HG02884 (cell line): ENCODE measurements at regions not wholly inside any gene's neighbourhood (a gene's known extent, or its start where the extent isn't known, plus 50 kb on each side); places are given as distances from the start of the nearest gene placed in this dataset.
"Not testable (repeated sequence)": the region's sequence is repeated elsewhere in the genome, so short reads cannot be mapped to it uniquely, and the experiment has no call there.

Source experiments
- ATAC-seq: cut with Tn5 transposase; IDR thresholded peaks from one replicate; pipeline ENCODE4 v1.9.1; 2021; ENCODE audit warnings: mild to moderate bottlenecking, moderate library complexity; ENCODE audit not compliant: unreplicated experiment

DNA sequence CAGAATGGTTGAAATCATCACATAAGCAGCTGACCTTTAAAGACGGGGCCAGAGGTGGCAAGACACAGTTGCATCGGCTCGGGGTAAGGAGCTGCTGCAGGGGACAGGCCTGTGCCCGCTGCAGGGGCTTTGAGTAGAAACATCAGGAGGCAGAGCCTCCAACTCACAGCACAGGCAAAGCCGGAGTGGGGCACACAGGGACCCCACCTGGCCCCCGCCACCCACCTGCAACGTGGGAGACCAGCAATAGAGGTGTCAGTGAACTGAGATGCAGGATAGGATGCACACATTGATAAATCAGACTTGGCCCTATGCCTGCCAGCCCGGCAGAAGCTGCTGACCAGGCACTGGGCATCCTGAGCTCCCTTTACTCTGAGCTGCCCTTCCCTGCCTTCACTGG, 257.2 kb downstream of the NPHP4 start:
- ATAC-seq: no peak

DNA sequence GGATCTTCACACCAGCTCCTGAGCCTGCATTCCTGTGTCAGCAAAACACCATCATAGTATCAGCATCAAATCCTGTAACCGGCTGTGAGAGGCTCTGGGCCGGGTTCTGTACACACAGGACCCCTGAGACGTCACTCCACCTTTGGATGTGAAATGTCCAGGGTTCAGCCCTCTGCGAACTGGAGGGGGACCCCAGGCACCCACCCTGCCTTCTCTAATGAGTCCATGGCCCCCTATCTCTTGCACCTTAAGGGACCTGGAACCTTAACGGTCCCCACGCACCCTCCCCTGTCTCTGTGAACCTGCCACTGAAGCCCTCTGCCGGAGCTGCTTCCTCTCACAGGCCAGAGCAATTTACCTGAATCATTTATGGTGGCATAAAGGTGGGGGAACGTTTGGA, 257.8 kb downstream of the NPHP4 start:
- ATAC-seq: no peak

DNA sequence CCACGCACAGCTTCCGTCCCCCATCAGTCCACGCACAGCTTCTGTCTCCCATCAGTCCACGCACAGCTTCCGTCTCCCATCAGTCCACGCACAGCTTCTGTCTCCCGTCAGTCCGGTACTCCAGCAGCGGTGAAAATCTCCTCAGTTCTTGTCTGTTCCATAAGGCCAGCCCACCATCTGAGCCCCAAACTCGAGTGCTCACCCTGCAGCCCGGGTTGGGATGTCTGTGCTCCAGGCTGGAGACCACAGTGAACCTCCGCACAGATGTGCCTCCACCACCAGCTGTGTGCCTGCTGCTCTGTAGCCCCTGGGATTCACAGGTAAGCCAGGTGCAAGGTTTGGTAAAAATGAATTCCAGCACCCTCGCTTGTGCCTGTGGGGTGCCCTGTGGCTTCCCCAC, 258.6 kb downstream of the NPHP4 start:
- no peak for ATAC-seq

DNA sequence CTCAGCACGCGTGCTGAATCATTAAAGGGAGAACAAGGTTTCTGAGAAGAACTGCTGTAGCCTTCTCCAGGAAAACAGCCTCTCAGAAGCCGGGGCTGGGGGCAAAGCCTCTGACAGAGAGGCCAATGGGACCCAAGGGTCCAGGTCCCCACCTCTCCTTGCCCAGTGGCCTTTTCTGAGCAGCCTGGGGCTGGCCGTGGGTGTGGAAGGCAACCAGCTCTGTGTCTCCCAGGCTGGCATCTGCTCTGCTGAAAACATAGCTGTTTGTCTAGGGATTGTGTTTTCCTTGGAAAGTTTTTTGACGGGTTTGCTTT, 261.2 kb downstream of the NPHP4 start:
- ATAC-seq: no peak

DNA sequence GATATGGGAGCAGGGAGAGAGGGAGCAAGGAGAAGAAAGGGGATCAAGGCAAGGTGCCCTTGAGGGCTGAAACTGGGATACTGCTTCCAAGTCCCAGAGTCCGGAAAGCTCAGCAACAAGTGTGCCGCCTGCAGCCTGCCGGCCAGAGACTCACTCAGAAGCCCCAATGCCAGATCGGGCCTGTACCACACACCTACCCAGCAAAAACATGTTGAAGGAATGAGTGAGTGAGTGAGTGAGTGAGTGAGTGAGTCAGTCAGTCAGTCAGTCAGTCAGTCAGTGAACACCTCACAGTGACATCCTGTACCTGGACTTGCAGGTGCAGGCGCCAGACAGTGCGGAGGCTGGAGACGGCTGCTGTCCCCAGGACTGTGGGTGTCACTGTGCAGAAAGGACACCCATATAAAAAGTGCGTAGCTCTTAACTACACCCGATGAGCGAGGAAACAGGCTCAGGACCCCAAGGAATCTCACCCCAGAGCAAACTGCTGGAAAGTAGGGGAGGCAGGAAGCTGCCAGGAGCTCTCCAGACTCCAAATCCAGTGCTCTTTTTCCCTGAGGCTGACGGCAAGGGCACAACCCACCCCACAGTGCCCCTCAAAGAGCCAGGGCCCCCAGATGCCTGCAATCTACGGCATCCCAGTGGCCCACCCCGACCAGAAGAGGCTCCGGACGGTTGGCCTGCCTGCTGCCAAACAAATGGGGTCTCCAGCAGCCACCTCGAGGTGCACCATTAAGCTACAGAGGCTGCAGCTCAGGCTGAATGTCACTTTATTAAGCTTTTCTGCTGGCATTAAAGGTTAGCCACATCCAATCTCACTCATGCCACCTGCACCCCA, 261.7 kb downstream of the NPHP4 start:
- ATAC-seq: no peak

DNA sequence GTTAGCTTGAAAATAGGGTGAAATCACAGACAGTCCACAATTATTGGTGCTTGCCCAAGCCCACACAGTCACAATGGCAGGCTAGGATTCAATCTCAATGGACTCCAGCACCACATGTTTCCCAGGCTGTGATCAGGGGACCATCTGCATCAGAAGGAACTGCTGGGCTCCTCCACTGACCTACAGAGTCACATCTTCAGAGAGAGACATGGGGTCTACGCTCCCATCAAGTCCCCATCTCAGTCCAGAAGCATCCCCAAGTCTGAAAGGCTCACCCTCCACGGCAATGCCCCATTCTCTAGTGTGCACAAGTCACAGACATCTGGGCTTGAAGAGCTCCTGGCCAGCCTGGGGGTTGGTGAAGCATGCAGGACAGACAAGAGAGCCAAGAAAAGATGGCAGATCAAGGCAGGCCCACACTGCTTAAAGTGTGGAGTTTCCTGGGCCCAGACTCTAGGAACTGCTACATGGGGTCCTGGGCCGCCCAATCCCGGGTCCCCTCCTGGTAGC, 262.5 kb downstream of the NPHP4 start:
- ATAC-seq: no peak

DNA sequence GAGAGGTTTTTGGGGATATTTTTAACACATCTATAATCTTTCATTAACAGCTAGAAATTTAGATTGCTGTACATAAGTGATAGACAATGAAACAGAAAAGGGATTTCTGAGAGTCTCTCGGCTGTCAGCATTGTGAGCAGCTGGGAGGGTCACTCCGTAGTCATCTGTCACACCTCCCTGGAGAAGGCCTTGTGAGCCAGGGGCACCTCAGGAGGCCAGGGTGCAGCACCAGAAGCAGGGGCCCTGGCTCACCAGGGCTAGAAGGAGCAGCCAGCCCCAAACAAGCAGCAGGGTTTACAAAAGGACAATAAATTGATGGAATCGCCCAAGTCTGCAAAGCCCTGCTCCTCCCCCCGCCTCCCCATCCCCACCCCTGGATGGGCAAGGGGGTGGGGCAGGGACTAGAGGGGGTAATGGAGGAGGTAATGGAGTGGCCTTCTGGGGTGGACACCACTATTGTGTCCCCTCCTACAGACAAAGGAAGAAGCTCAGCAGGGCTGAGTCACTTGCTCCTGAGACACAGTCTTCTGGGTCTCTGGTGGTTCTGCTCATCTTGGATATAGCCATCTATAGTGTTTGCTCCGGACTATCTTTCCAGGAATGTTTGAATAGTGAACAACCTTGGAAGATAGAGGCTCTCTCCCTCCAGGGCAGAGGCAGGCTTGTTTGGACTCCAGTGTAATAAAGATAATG, 263.4 kb downstream of the NPHP4 start:
- ATAC-seq: no peak

DNA sequence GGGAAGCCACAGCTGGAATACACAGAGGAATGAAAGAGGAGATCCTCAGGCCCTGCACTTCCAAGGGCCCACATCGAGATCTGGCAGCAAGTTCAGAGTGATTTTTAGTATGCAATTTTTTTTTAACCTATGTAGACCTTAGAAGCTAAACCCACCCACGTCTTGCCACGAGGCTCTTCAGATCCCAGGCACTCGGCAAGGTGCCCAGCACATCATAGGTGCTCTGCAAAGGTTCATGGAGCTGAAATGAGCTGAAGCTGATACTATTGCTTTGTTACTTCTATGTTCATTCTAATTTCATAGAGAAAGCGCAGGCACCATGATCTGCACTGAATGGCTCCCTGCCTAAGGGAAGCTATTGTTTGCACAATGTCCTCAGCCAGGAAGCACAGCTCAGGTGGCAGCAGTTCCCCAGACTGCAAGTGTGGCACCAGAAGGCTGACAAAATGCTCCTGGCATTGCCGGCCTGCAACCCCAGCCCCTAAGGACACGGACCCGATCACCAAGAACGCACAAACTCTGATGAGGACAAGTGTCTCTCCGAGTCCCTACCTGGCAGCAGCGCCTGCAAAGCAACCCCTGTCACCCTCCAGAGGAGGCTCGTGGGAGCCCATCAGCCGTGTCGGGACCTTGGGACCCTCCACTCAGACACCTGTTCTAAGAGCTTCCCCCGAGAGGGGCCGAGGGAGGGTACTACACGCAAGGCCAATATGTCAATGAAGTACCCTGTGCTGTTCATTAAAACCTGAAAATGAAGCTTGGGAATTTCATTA, 264.2 kb downstream of the NPHP4 start:
- ATAC-seq: no peak

DNA sequence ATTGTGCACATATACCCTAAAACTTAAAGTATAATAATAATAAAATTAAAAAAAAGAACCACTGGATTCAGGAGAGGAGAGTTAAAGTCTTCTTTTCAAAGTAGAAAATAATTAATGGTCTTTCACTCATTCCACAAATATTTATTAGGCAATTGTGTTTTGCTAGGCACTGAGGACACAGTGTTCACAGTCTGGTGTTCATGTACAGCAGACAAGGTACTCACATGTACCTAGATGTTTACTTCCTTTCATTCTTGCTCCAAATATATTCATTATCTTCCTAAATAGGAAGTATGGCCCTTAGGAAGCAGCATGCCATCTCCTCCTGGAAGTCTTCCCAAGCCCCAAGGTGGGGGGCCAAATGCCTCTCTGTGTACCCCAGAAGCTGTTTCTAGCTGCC, 265.0 kb downstream of the NPHP4 start:
- ATAC-seq: no peak

DNA sequence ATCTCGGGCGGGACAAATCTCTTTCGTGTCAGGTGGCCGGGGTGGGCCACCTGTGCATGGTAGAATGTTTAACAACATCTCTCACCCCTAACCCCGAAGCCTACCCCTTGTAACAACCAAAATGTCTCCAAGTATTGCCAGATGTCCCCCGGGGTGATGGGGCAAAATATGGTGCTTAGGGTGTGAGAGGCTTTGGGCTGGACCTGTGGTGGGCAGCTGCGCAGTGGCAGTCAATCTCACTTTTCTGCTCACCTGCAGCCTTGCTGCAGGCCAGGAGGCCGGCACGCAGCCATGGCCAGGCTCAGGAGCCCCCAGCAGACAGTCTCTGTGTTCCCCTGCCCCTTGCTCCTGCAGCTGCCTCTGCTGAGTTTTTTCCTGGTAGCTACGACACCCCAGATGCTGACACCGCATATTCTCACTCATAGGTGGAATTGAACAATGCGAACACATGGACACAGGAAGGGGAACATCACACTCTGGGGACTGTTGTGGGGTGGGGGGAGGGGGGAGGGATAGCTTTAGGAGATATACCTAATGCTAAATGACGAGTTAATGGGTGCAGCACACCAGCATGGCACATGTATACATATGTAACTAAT, 265.5 kb downstream of the NPHP4 start:
- not testable (repeated sequence) for ATAC-seq

DNA sequence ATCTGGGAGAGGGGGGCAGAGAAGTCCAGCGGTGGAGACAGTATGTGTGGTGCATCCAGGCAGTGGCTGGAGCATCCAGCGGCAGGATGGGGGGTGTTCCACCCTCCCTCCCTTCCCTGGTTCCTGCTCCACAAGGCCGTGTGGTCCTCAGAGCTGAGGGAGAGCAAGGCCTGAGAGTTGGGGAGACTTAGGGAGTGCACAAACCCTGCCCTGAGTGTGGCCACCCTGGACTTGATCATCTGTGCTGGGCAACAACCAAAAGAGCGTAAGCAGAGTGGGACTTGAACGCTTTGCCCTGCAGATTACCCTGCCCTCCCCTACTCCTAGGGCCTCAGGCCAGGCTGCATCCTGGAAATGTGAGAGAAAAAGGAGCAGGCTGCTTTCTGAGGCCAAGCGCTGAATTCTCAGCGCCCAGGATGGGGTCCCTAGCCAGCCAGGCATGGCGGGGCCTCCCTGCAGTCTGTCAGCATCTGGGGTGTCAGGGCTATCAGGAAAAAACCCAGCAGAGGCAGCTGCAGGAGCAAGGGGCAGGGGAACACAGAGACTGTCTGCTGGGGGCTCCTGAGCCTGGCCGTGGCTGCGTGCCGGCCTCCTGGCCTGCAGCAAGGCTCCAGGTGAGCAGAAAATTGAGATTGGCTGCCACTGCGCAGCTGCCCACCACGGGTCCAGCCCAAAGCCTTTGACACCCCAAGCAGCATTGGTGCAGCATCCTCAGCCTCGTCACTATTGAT, 266.2 kb downstream of the NPHP4 start:
- no peak for ATAC-seq

DNA sequence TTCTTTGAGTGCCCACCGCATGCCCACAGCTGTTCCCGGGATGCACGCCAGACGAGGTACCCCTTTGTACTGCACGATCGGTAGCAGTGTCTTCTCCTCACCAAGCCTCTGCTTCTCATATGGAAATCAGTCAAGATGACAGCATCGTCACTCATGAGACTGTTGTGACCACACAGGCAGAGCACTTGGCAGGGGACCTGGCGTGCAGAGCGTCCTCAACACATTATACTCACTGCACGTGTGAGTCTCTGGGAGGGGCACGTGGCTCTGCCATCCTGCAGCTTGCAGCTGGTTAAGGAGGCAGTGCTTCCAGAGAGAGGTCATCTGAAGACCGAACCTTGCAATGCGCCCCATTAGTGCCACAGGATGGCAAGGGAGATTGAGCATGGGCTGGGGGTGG, 266.8 kb downstream of the NPHP4 start:
- no peak for ATAC-seq

DNA sequence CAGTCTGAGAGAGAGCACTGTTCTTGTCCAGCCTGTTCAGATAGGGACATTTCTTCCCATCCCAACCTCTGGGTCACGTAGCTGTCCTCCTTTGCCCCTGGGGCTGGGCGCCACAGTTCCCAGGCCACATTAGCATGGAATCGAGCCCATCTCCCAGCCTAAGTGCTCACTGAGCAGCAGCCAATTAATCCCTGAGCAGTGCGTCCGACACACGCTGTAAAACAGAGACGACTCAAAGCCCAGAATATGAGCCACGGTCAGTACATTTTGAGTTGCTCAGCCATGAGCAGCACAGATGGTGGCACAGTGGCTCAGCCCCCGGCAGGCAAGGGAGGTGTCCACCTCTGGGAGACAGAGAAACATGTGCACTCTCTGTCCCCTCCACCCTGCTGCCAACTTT, 267.4 kb downstream of the NPHP4 start:
- no peak for ATAC-seq

DNA sequence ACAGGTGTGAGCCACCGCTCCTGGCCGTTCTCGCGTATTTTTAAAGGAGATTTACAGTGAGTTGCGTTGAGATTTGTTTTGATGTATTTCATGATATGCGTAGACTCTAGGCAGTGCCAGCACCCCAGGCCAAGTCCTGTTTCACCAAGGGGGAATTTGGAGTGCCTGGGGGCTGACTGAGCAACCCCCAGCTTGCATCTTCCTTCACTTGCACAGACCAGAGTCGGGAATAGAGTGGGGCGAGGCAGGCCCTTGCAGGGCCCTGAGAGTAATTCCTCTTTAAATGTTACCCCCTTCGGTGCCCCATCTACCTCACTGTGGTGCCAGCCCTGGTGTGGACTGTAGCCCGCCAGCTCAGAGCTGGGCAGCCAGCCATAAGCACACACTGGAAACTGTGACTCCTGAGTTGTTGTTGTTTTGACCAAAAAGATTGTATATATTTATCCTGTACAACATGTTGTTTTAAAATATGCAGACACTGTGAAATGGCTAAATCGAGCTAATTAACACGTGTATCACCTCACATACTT, 269.5 kb downstream of the NPHP4 start:
- no peak for ATAC-seq

DNA sequence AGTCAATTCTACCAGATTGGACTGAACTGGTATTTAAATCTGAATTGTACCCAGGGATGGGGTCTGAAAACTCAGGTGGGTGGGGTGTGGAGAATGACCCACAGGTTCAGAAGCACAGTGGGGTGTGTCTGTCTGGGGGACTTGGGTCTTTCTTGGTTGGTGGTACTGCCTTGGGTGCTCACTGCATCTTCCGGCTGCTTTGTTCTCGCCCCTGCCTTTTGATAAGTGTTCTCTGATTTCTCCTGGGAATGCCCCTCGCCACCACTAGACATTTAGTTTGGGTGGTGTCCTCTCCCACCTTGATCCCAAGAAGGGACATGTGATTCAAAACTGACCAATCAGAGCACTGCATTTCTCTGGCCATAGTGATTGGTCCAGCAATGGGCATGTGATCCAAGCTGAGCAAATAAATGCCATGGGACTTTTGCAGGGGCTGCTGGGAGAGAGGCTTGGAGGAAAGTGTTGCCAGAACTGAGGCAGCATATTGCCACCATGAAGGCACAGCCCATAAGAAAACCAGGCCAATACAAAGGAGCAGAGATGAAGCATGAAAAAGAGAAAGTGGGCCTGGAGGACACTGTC, 270.5 kb downstream of the NPHP4 start:
- no peak for ATAC-seq

DNA sequence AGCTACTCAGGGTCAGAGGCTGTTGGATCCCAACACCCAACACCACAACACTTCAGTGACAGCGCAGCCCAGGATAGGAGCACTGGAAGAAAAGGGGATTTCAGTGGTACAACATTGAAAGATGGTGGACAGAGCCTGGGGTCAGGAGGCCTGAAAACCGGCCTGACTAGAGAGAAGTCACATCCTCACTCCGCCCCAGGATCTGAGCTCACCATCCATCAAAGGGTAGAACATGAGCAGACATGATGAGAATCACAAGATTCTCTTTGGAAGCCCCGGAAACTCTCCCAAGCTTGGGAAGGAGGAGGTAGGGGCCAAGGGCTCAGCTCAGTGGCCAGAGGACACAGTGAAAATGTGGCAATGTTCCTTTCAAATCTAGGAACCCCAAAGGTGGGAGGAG, 271.3 kb downstream of the NPHP4 start:
- no peak for ATAC-seq

DNA sequence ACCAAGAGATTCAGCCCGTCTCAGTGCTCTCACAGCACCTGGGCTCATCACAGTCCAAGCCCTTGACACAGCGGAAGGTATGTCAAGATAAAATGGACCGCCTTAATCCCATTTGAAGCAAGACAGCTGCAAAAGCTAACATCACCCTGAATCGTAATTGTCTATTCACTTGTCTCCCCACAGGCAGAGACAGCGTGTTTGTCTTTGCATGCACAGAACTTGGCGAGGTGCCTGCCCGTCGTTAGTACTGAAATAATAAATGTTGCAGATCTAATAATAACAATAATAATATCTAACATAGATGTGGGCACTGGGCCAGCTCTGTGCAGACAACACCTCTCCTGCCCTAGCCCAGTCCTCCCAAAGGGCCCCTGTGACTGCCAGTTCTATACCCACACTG, 271.7 kb downstream of the NPHP4 start:
- ATAC-seq: no peak

DNA sequence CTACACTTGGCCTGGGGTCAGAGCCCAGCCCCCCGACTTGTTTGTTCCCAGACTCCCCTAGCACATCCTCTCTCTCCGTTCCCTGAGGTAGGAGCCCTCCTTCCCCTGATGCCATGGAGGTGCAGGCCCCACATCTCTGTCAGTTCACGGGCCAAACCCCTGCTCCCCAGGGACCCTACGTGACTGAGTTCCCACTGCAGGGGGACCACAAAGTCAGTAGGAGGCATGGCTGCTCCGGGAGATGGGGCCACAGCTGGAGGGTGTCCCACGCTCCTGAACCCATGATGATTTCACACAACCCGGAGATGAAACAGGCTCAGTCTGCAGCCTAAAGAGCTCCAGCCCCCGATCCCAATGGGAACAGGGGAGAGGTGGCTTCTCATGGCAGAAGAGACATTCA, 272.2 kb downstream of the NPHP4 start:
- ATAC-seq: no peak

DNA sequence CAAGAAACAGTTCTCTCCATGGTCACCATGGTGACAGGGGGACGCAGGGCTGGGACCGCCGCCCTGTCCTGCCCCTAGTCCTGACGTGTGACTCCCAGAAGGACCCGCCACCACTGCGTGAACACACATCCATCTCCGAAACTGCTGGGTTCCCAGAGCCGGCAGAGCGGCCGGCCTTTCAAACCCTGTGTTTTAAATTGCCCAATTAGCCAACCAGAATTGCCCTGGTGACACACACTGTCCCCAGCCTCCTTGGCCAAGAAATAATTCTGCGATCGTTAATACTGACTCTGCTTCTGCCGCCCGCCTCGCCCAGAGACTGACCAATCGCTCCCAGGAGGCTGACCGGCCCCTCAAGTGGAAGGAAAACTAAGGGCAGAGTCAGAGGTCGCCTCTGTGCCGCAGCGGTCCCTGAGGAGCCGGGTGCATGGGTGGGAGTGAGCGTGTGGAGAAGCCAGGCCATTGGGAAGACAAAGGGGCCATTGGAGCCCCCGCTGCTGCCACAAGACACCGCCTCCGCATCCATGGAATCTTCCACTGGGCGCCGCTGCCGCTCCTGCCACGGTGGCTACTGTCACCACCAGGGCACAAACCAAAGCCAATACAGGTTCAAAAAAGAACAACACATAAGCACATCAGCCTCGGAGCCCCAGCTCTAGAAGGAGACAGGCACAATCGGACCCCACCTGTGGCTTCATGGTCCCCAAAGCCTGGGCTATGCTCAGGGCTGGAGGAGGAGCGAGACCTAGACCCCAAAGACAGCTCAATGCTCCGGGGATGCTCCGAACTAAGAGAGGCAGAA, 273.2 kb downstream of the NPHP4 start:
- no peak for ATAC-seq
